NCI-H1930 (cell line): ENCODE measurements at regions not wholly inside any gene's neighbourhood (a gene's known extent, or its start where the extent isn't known, plus 50 kb on each side); places are given as distances from the start of the nearest gene placed in this dataset.
"Not testable (repeated sequence)": the region's sequence is repeated elsewhere in the genome, so short reads cannot be mapped to it uniquely, and the experiment has no call there.

Source experiments
- DNase-seq, 2 experiments: peaks; one replicate each; lab custom pipeline; 2025; lab: John Stamatoyannopoulos, UW

DNA sequence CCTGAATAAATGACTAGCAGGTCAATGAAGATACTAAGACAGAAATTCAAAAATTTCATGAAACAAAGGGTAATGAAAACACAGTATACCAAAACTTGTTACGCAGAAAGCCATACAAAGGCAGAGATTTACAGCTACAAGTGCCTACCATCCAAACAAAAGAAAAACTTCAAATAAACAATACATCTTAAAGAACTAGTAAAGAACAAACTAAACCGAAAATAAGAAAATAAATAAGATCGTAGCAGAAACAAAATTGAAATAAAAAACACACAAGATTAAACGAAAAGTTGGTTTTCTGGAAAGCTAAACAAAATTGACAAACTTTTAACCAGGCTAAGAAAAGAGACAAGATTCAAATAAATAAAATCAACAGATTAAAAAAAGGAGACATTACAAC lies 51.5 kb downstream of the VPREB1 start:
- DNase-seq: not testable (repeated sequence)

DNA sequence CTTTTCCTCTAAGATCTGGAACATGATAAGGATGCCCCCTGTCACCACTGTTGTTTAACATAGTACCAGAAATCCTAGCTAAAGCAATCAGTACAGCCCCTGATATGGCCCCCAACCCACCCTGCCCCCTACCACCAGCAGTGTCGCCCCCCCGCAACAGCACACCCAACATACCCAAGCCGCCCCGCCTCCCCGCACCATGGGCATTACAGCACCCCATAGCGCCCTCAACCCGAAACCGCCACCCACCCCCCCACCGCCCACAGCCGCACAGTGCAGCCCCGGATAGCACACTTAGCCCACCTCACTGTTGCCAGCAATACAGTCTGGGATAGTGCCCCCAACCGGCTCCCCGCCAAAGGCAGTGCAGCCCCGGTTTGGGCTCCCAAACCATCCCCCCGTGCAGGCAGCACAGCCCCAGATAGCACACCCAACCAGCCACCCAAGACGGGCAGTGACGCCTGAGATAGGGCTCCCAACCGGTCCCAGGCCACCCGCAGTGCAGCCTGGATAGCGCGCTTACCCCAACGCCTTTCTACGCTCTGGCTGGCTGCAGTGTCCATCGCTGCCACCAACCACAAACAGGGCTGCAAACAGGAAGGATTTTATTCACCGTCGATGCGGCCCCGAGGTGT lies 52.7 kb downstream of the VPREB1 start:
- not testable (repeated sequence) for DNase-seq

GRCh38 chr22:22297794-22298653 lies 53.4 kb downstream of the VPREB1 start:
- peak; percentile 47 to 59 for DNase-seq

DNA sequence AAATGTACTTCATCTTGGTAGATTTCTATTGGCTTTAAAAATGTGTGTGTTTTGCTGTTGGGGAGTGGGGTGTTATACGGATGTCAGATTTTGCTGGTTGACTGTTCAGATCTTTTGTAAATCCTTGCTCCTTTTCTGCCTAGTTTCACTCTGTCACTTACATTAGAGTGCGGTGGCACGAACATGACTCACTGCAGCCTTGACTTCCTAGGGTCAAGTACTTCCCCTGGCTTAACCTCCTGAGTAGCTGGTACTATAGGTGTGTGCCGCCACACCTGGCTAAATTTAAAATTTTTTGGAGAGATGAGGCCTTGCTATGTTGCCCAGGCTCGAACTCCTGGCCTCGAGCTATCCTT lies 54.0 kb downstream of the VPREB1 start:
- not testable (repeated sequence) for DNase-seq

DNA sequence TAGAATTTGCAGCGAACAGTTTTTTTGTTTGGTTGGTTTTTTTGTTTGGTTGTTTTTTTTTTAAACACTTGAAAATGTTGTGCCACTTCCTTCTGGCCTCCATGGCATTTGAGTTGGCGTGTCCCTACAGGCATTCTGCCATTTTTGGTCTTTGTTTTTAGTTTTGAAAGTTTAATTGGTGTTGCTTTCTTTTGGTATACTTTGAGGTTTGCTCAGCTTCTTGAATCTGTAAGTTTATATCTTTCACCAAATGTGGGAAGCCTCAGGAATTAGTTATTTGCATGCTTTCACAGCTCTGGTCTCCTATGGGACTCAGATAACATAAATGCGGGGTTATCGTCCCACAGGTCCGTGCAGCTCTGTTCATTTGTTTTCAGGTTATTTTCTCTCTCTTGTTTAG lies 55.9 kb downstream of the VPREB1 start:
- DNase-seq: not testable (repeated sequence)

- not testable (repeated sequence) for DNase-seq
Measured at GRCh38 chr22:22300946-22301345, 56.4 kb downstream of the VPREB1 start.

DNA sequence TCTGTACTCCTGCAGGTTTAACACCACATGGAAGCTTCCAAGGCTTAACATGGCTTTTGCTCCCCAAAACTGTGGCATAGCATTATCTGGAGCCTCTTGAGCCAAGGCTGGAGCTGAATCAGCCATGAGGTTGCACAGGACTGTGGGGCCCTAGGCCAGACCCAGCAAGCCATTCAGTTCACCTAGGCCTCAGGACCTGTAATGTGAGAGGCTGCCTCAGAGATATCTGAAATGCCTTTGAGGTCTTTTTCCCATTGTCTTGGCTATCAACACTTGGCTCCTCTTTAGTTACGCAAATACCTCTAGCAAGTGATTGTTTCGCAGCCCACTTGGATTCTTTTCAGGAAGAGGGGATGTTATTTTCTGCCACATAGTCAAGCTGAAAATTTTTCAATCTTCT lies 72.0 kb downstream of the VPREB1 start:
- no peak for DNase-seq

- no peak for DNase-seq
Measured at GRCh38 chr22:22318723-22319465, 74.3 kb downstream of the VPREB1 start.

DNA sequence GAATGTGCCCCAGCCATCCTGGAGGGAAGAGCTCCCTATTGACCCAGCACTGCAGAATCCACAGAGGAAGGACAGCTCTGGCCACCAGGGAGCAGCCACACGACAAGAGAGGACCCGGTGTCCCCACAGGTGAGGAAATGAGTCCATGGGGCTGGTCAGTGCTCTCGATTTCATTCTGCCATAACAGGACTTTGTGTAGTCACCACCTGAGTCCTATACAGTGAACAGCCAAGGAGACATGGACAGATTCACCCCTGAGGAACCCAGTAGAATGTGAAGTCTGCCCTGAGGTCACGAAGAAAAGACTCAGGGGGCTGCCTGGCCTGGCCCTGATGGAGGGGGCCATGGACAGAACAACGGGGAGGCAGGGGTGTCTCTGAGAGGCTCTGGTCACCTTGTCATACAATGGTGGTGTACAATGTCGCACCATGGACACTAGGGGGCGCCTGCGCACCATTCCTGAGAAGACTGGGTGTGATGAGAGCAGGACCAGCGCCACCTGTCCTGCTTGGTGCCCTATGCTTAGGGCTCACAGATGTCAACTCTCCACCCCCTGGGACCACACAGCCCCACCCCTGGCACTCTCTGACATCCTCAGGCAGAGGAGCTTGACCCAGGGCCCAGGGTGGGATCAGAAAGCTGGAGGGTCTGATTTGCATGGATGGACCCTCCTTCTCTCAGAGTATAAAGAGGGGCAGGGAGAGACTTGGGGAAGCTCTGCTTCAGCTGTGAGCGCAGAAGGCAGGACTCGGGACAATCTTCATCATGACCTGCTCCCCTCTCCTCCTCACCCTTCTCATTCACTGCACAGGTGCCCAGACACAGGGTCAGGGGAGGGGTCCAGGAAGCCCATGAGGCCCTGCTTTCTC lies 77.4 kb downstream of the VPREB1 start:
- DNase-seq: peak; percentile 70 to 80

DNA sequence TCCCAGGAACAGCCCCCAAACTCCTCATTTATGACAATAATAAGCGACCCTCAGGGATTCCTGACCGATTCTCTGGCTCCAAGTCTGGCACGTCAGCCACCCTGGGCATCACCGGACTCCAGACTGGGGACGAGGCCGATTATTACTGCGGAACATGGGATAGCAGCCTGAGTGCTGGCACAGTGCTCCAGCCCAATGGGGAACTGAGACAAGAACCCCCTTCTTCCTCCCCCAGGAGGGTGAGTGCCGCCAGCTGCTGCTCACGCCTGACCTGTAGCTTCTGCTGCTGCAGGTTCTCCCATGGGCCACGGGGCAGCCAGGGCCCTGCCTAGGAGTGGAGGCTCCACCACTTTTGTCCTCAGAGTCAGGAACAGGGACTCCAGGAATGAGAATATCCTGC lies 78.2 kb downstream of the VPREB1 start:
- DNase-seq: no peak

GRCh38 chr22:22327723-22328122 lies 83.1 kb downstream of the VPREB1 start:
- no peak for DNase-seq

- DNase-seq: no peak
Measured at GRCh38 chr22:22329792-22330191, 85.2 kb downstream of the VPREB1 start.

GRCh38 chr22:22335640-22336039 lies 91.1 kb downstream of the VPREB1 start:
- not testable (repeated sequence) for DNase-seq

- not testable (repeated sequence) for DNase-seq
Measured at GRCh38 chr22:22336333-22336732, 91.7 kb downstream of the VPREB1 start.

DNA sequence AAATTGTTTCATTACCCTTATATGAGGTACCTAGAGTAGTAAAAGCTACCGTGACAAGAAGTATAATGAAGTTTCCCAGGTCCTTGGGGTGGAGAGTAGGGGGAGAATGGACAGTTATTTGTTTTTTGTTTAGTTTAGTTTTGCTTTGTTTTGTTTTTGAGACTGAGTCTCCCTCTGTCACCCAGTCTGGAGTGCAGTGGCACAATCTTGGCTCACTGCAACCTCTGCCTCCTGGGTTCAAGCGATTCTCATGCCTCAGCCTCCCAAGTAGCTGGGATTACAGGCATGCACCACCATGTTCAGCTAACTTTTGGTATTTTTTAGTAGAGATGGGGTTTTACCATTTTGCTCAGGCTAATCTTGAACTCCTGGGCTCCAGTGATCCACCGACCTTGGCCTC lies 94.2 kb downstream of the VPREB1 start:
- DNase-seq: not testable (repeated sequence)

- DNase-seq: no peak
Measured at GRCh38 chr22:22341736-22342135, 97.2 kb downstream of the VPREB1 start.

DNA sequence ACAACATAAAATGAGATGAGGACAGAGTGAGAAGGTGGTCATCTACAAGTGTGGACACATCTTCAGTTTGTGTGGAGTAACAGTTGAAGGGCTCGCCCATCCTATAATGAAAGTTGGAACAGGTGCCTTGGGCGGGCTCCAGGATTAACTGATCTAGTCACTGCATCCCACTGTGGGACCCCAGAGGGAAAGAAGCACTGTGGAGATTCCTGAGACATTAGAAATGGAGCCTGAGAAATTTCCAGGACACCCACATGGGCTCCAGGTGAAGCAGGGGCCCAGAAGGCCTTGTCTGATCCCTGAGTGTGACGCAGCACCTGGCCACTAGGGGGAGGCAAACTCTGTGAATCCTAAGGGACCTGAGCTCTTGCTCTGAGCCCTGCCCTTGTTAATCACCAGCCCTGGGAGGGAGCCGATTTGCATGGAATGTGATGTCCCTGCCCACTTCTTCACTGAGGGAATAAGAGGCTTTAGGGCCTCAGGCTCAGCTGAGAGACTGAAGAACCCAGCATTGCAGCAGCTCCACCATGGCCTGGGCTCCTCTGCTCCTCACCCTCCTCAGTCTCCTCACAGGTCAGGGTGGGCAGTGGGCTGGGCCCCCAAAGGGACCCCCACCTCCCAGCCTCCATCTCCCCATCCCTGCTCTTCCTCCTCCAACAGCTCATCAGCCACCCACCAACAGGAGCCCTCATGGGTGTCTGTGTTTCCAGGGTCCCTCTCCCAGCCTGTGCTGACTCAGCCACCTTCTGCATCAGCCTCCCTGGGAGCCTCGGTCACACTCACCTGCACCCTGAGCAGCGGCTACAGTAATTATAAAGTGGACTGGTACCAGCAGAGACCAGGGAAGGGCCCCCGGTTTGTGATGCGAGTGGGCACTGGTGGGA lies 98.4 kb downstream of the VPREB1 start:
- DNase-seq: peak; percentile 41 to 76

- no peak for DNase-seq
Measured at GRCh38 chr22:22343581-22344296, 99.2 kb downstream of the VPREB1 start.

- no peak for DNase-seq
Measured at GRCh38 chr22:22344430-22344829, 99.8 kb downstream of the VPREB1 start.

DNA sequence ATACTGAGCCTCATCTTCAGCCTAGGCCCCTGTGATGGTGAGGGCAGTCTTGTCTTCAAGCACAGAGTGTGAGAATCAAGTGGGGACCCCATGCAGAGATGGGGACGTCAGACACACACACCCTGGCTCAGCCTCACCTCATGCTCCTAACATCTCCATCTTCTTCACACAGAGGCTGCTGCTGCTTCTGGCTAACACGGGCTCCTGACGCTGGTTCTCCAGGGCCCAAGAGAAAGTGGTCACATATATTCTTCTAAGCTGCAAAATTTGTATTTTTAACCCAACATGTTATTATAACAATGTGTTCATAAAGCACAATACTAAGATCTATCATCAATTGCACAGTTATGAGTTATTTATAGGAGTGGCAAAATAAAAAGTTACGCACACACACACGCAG lies 101.2 kb downstream of the VPREB1 start:
- no peak for DNase-seq
